IMR-90 (cell line): ENCODE measurements at regions not wholly inside any gene's neighbourhood (a gene's known extent, or its start where the extent isn't known, plus 50 kb on each side); places are given as distances from the start of the nearest gene placed in this dataset.
"Not testable (repeated sequence)": the region's sequence is repeated elsewhere in the genome, so short reads cannot be mapped to it uniquely, and the experiment has no call there.

Experiments
- ATAC-seq: fragments of 200-7000 bp; cut with Tn5 transposase; 2 replicates; pipeline ENCODE4 v1.9.1; 2020; ENCODE audit warnings: low read depth, mild to moderate bottlenecking, moderate library complexity
- BruUV-seq: library from RNA; stranded (reverse); fragments of 400-500 nt; replicated peaks from 2 replicates; lab custom pipeline; 2021; lab: Mats Ljungman, UMichigan
- CTCF ChIA-PET: fragments of 300-600 bp; formaldehyde crosslinking; extraction: SDS; loops from one replicate; lab custom pipeline; 2021; ENCODE audit warnings: antibody characterized with exemption; lab: Yijun Ruan, JAX
- POLR2A ChIA-PET: fragments of 300-600 bp; sonication (Branson Sonifier 250); formaldehyde crosslinking; loops from one replicate; lab custom pipeline; 2022; ENCODE audit warnings: antibody characterized with exemption; ENCODE audit not compliant: unreplicated experiment; lab: Charles Lee
- DNase-seq: peaks from one replicate; pipeline ENCODE4 v3.0.0; 2013
- H2AFZ ChIP-seq: replicated peaks from 2 replicates; pipeline ENCODE3; 2013; ENCODE audit warnings: low read length, mild to moderate bottlenecking; ENCODE audit not compliant: poor library complexity
- H2AK5ac ChIP-seq: 2 replicates; pipeline ENCODE4 v1.6.1; 2013; ENCODE audit warnings: low read depth, low read length, inconsistent platforms
- H2AK9ac ChIP-seq: replicated peaks from 2 replicates; pipeline ENCODE3; 2013; ENCODE audit warnings: mild to moderate bottlenecking, low read depth, low read length, moderate library complexity; ENCODE audit not compliant: poor library complexity
- H2BK120ac ChIP-seq: 2 replicates; pipeline ENCODE4 v1.6.1; 2013; ENCODE audit warnings: low read depth, low read length, inconsistent platforms
- H2BK15ac ChIP-seq: 3 replicates; pipeline ENCODE4 v1.6.1; 2013; ENCODE audit warnings: low read depth, low read length, inconsistent platforms
- H2BK20ac ChIP-seq: 2 replicates; pipeline ENCODE4 v1.6.1; 2013; ENCODE audit warnings: low read depth, mild to moderate bottlenecking, inconsistent platforms, low read length, moderate library complexity
- H2BK5ac ChIP-seq: 2 replicates; pipeline ENCODE4 v1.6.1; 2013; ENCODE audit warnings: mild to moderate bottlenecking, low read depth, low read length, inconsistent platforms; ENCODE audit not compliant: poor library complexity, severe bottlenecking
- H3K14ac ChIP-seq: replicated peaks from 2 replicates; pipeline ENCODE4 v1.6.1; 2013; ENCODE audit warnings: low read depth, low read length, inconsistent platforms
- H3K18ac ChIP-seq: 2 replicates; pipeline ENCODE4 v1.6.1; 2013; ENCODE audit warnings: low read depth, low read length, control low read depth
- H3K23ac ChIP-seq: 2 replicates; pipeline ENCODE4 v1.6.1; 2013; ENCODE audit warnings: low read depth, low read length, inconsistent platforms
- H3K27ac ChIP-seq: 2 replicates; pipeline ENCODE4 v1.5.1; 2013; ENCODE audit warnings: mild to moderate bottlenecking, control low read depth, low read length; ENCODE audit not compliant: insufficient read depth
- H3K27me3 ChIP-seq: 2 replicates; pipeline ENCODE4 v1.6.1; 2013; ENCODE audit warnings: low read length; ENCODE audit not compliant: control insufficient read depth, insufficient read depth
- H3K36me3 ChIP-seq: 2 replicates; pipeline ENCODE4 v1.6.1; 2013; ENCODE audit warnings: low read length, mixed read lengths; ENCODE audit not compliant: control insufficient read depth, insufficient read depth
- H3K4ac ChIP-seq: 2 replicates; pipeline ENCODE4 v1.6.1; 2013; ENCODE audit warnings: low read depth, low read length, inconsistent platforms
- H3K4me1 ChIP-seq: 2 replicates; pipeline ENCODE4 v1.6.1; 2013; ENCODE audit warnings: low read length, mixed read lengths; ENCODE audit not compliant: control insufficient read depth, insufficient read depth
- H3K4me2 ChIP-seq: 2 replicates; pipeline ENCODE4 v1.6.1; 2013; ENCODE audit warnings: low read depth, mild to moderate bottlenecking, control low read depth, low read length, moderate library complexity
- H3K4me3 ChIP-seq: 2 replicates; pipeline ENCODE4 v1.5.1; 2013; ENCODE audit warnings: low read depth, mild to moderate bottlenecking, control low read depth, low read length, moderate library complexity; ENCODE audit not compliant: insufficient read depth
- H3K56ac ChIP-seq: 2 replicates; pipeline ENCODE4 v1.6.1; 2013; ENCODE audit warnings: low read length, inconsistent platforms; ENCODE audit not compliant: insufficient read depth; ENCODE audit errors: extremely low read depth
- H3K79me1 ChIP-seq, 2 experiments: 2 replicates each; pipeline ENCODE4 v1.6.1; 2013; ENCODE audit warnings: low read length in 2 of 2, inconsistent platforms in 1 of 2, low read depth in 1 of 2
- H3K9ac ChIP-seq: 2 replicates; pipeline ENCODE4 v1.6.1; 2013; ENCODE audit warnings: low read depth, low read length, control low read depth
- H3K9me1 ChIP-seq: 2 replicates; pipeline ENCODE4 v1.6.1; 2013; ENCODE audit warnings: low read length, inconsistent platforms; ENCODE audit not compliant: insufficient read depth
- H3K9me3 ChIP-seq: 2 replicates; pipeline ENCODE4 v1.6.1; 2013; ENCODE audit warnings: low read length; ENCODE audit not compliant: control insufficient read depth, insufficient read depth
- H4K20me1 ChIP-seq: 2 replicates; pipeline ENCODE4 v1.6.1; 2013; ENCODE audit warnings: low read length, inconsistent platforms; ENCODE audit not compliant: insufficient read depth
- H4K5ac ChIP-seq: 2 replicates; pipeline ENCODE4 v1.6.1; 2013; ENCODE audit warnings: mild to moderate bottlenecking, low read depth, low read length, control low read depth
- H4K8ac ChIP-seq, 2 experiments: 2 replicates each; pipeline ENCODE4 v1.6.1; 2013; ENCODE audit warnings: low read depth in 2 of 2, low read length in 2 of 2, control low read depth in 1 of 2, inconsistent platforms in 1 of 2
- H4K91ac ChIP-seq: 2 replicates; pipeline ENCODE4 v1.6.1; 2013; ENCODE audit warnings: low read depth, low read length, inconsistent platforms; ENCODE audit not compliant: insufficient read depth
- WGBS, 2 experiments: methylation state at CpG; one replicate each; pipeline versions ENCODE4 v1.1.5 to v1.1.7; 2013; ENCODE audit warnings: missing lambda C conversion rate in 2 of 2; ENCODE audit not compliant: insufficient read length in 1 of 2; ENCODE audit errors: extremely low coverage in 2 of 2; 5-methylcytosine and 5-hydroxymethylcytosine counted together
- dilution Hi-C: fragments of 300-500 bp; cut with HindIII; formaldehyde crosslinking; loops from one replicate; pipeline ENCODE4 v1.14.3; 2018; ENCODE audit warnings: low sequenced_read_pairs; ENCODE audit not compliant: unreplicated experiment
- in situ Hi-C: fragments of 300-500 bp; cut with MboI; formaldehyde crosslinking; loops from 3 replicates; pipeline ENCODE4 v1.14.3; 2019; ENCODE audit warnings: low sequenced_read_pairs, inconsistent platforms, mixed read lengths
- intact Hi-C: fragments of 100-400 bp; cut with micrococcal nuclease; formaldehyde crosslinking; loops from 2 replicates; pipeline ENCODE4 v1.10.0; 2022

GRCh38 chr2:87537251-87537671, 210.6 kb upstream of the PLGLB2 start:
- H3K9ac ChIP-seq, in situ Hi-C loops, H3K36me3 ChIP-seq, H3K14ac ChIP-seq, H3K79me1 ChIP-seq, H2BK5ac ChIP-seq, H3K9me3 ChIP-seq, H3K27me3 ChIP-seq, H4K5ac ChIP-seq, H3K4me2 ChIP-seq, ATAC-seq, H2BK20ac ChIP-seq, H2AFZ ChIP-seq, H2BK120ac ChIP-seq, BruUV-seq, H3K9me1 ChIP-seq, H2BK15ac ChIP-seq, H3K23ac ChIP-seq, intact Hi-C loops, H3K27ac ChIP-seq, H4K91ac ChIP-seq, CTCF ChIA-PET, H4K8ac ChIP-seq, H3K4ac ChIP-seq, H2AK5ac ChIP-seq, H2AK9ac ChIP-seq, H3K4me3 ChIP-seq, H3K4me1 ChIP-seq, dilution Hi-C loops, H3K56ac ChIP-seq, H3K18ac ChIP-seq, DNase-seq, POLR2A ChIA-PET: not testable (repeated sequence)
- WGBS, 2 experiments: no CpG with 5 or more reads among the region's 8 CpGs
- peaks cover 17% of the 10 kb centered on the region for H4K20me1 ChIP-seq

DNA sequence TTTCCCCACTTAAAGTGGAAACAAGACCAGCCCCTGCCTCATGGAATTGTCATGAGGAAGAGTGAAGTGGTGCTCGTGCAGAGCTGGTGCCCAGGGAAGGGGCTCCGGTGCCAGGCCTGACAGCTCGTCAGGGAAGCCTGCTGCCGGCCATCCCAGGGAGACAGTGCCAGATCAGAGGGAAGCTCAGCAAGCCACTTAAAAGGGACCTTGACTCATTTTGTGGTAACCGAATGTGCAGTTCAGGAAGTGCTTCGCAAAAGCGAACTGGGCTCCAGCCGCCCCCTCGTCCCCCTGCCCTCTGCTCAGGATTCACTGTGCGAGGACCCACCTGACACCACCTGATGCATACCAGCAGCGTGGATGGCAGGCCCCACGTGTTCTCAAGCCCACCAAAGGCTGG, 209.6 kb upstream of the PLGLB2 start:
- H4K20me1 ChIP-seq: peaks cover 16% of the 10 kb centered on the region
- H3K14ac ChIP-seq, H3K4ac ChIP-seq, H4K5ac ChIP-seq, H3K27ac ChIP-seq, H3K23ac ChIP-seq, H2BK120ac ChIP-seq, POLR2A ChIA-PET, dilution Hi-C loops, H4K8ac ChIP-seq, H3K9ac ChIP-seq, H3K4me1 ChIP-seq, H3K9me1 ChIP-seq, H3K36me3 ChIP-seq, H3K27me3 ChIP-seq, intact Hi-C loops, H2AK9ac ChIP-seq, DNase-seq, H2AK5ac ChIP-seq, H3K79me1 ChIP-seq, in situ Hi-C loops, H2BK20ac ChIP-seq, H3K56ac ChIP-seq, H3K9me3 ChIP-seq, H2BK15ac ChIP-seq, H4K91ac ChIP-seq, H3K4me2 ChIP-seq, ATAC-seq, H2AFZ ChIP-seq, H2BK5ac ChIP-seq, H3K18ac ChIP-seq, BruUV-seq, CTCF ChIA-PET, H3K4me3 ChIP-seq: not testable (repeated sequence)
- no CpG with 5 or more reads among the region's 12 CpGs for WGBS, 2 experiments
